Calu3 (cell line): ENCODE measurements at regions not wholly inside any gene's neighbourhood (a gene's known extent, or its start where the extent isn't known, plus 50 kb on each side); places are given as distances from the start of the nearest gene placed in this dataset.

Experiments used
- BruUV-seq: library from RNA; stranded (reverse); fragments of 400-500 nt; replicated peaks from 2 replicates; lab custom pipeline; 2021; lab: Mats Ljungman, UMichigan
- CTCF ChIA-PET: fragments of 300-600 bp; sonication (Branson Sonifier 250); formaldehyde crosslinking; loops from one replicate; lab custom pipeline; 2022; ENCODE audit warnings: antibody characterized with exemption; lab: Charles Lee
- DNase-seq: peaks from one replicate; pipeline ENCODE4 v3.0.0; 2022
- H3K27ac Mint-ChIP-seq: one replicate; pipeline ENCODE4 v1.8.0; 2022; ENCODE audit warnings: mixed read lengths; ENCODE audit not compliant: unreplicated experiment
- H3K27me3 Mint-ChIP-seq: one replicate; pipeline ENCODE4 v1.8.0; 2022; ENCODE audit warnings: mixed read lengths; ENCODE audit not compliant: unreplicated experiment
- H3K36me3 Mint-ChIP-seq: one replicate; pipeline ENCODE4 v1.8.0; 2022; ENCODE audit warnings: mild to moderate bottlenecking, moderate library complexity, mixed read lengths; ENCODE audit not compliant: insufficient read depth, unreplicated experiment
- H3K4me1 Mint-ChIP-seq: one replicate; pipeline ENCODE4 v1.8.0; 2022; ENCODE audit warnings: mild to moderate bottlenecking, low read depth, mixed read lengths; ENCODE audit not compliant: unreplicated experiment
- H3K4me3 Mint-ChIP-seq: one replicate; pipeline ENCODE4 v1.8.0; 2022; ENCODE audit warnings: mild to moderate bottlenecking, low read depth, moderate library complexity, mixed read lengths; ENCODE audit not compliant: unreplicated experiment
- H3K9me3 Mint-ChIP-seq: one replicate; pipeline ENCODE4 v1.8.0; 2022; ENCODE audit warnings: low read depth, mixed read lengths; ENCODE audit not compliant: unreplicated experiment
- intact Hi-C: fragments of 100-400 bp; cut with micrococcal nuclease; formaldehyde crosslinking; loops from one replicate; pipeline ENCODE4 v1.10.0; 2022; ENCODE audit not compliant: unreplicated experiment
- TF ChIP-seq, protein P1 (sequence below): fragments of 200-600 bp; IDR thresholded peaks from one replicate; pipeline ENCODE4 v1.8.0; 2022; ENCODE audit warnings: antibody characterized with exemption; ENCODE audit not compliant: unreplicated experiment

GRCh38 chr2:203585516-203585915 is 50.4 kb upstream of the RAPH1 start:
- intact Hi-C loops, result no loop called here
- Mint-ChIP-seq H3K36me3 (peaks cover 2% of the 10 kb centered on the region), H3K9me3 (no peaks in the 10 kb centered on the region), H3K4me1 (peaks cover 43% of the 10 kb centered on the region), H3K27ac (no peak overlapping the region), H3K4me3 (no peak overlapping the region), H3K27me3 (no peaks in the 10 kb centered on the region)
- DNase-seq, result no peak
- TF ChIP-seq, protein P1, sequence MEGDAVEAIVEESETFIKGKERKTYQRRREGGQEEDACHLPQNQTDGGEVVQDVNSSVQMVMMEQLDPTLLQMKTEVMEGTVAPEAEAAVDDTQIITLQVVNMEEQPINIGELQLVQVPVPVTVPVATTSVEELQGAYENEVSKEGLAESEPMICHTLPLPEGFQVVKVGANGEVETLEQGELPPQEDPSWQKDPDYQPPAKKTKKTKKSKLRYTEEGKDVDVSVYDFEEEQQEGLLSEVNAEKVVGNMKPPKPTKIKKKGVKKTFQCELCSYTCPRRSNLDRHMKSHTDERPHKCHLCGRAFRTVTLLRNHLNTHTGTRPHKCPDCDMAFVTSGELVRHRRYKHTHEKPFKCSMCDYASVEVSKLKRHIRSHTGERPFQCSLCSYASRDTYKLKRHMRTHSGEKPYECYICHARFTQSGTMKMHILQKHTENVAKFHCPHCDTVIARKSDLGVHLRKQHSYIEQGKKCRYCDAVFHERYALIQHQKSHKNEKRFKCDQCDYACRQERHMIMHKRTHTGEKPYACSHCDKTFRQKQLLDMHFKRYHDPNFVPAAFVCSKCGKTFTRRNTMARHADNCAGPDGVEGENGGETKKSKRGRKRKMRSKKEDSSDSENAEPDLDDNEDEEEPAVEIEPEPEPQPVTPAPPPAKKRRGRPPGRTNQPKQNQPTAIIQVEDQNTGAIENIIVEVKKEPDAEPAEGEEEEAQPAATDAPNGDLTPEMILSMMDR, result no peak
- no TSS peak for BruUV-seq
- CTCF ChIA-PET, result interaction anchor here (0.6 to 0.7 kb wide), 3 partner anchors 72 to 358 kb away, joined by 3 to 4 read pairs (median 4); no protein-coding TSS in a partner anchor

- no peaks in the 10 kb centered on the region for H3K9me3 Mint-ChIP-seq
- intact Hi-C loops, result no loop called here
- H3K27me3 Mint-ChIP-seq, result no peaks in the 10 kb centered on the region
- no peak overlapping the region for H3K4me3 Mint-ChIP-seq
- H3K27ac Mint-ChIP-seq, result no peak overlapping the region
- BruUV-seq, result no TSS peak
- TF ChIP-seq, protein P1, result no peak
- peaks cover 5% of the 10 kb centered on the region for H3K36me3 Mint-ChIP-seq
- CTCF ChIA-PET, result interaction anchor here (0.6 to 0.7 kb wide), 2 partner anchors 73 to 74 kb away, joined by 3 read pairs; no protein-coding TSS in a partner anchor
- H3K4me1 Mint-ChIP-seq, result peaks cover 43% of the 10 kb centered on the region
- DNase-seq, result no peak
Measured at GRCh38 chr2:203586206-203586605, 51.1 kb upstream of the RAPH1 start.

DNA sequence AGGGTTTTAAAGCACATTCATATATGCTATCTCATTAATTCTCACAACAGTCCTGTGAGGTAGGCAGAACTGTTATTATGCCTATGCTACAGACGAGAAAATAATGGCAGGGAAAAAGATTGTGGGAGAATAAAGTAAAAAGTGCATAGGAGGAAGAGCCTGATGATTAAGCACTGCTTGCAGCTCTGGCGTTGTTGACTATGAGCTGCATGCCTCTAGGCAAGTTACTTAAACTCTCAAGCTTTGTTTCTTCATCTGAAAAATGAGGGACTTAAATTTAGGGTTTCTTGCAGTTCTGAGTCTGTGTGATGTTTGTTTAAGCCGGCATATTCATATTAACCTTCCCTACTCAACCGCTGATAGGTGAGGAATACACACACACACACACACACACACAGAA is 51.6 kb upstream of the RAPH1 start:
- no peaks in the 10 kb centered on the region for H3K27me3 Mint-ChIP-seq
- intact Hi-C loops, result no loop called here
- TF ChIP-seq, protein P1, result no peak
- BruUV-seq, result no TSS peak
- CTCF ChIA-PET, result interaction anchor here (0.7 kb wide), 1 partner anchor 74 kb away, joined by 3 read pairs; no protein-coding TSS in a partner anchor
- H3K4me3 Mint-ChIP-seq, result no peak overlapping the region
- no peak overlapping the region for H3K27ac Mint-ChIP-seq
- H3K9me3 Mint-ChIP-seq, result no peaks in the 10 kb centered on the region
- peaks cover 5% of the 10 kb centered on the region for H3K36me3 Mint-ChIP-seq
- peaks cover 43% of the 10 kb centered on the region for H3K4me1 Mint-ChIP-seq
- no peak for DNase-seq

DNA sequence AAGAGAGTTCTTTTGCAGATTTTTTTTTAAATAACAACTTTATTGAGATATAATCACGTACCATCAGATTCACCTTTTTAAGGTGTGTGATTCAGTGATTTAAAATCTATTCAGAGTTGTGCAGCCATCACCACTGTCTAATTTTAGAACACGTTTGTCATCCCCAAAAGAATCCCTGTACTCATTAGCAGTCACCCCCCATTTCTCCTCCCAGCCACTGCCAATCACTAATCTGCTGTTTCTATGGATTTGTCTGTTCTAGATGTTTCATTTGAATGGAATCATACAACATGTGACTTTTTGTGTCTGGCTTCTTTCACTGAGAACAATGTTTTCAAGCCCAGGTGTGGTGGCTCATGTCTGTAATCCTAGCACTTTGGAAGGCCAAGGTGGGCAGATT is 55.4 kb upstream of the RAPH1 start:
- no peak overlapping the region for H3K4me3 Mint-ChIP-seq
- intact Hi-C loops, result no loop called here
- CTCF ChIA-PET, result no interaction called here
- no peaks in the 10 kb centered on the region for H3K9me3 Mint-ChIP-seq
- TF ChIP-seq, protein P1, result no peak
- no TSS peak for BruUV-seq
- DNase-seq, result no peak
- H3K4me1 Mint-ChIP-seq, result peaks cover 24% of the 10 kb centered on the region
- no peaks in the 10 kb centered on the region for H3K27me3 Mint-ChIP-seq
- H3K27ac Mint-ChIP-seq, result no peak overlapping the region
- peaks cover 5% of the 10 kb centered on the region for H3K36me3 Mint-ChIP-seq
